Heart right ventricle (tissue), 16 donors: ENCODE measurements at regions not wholly inside any gene's neighbourhood (a gene's known extent, or its start where the extent isn't known, plus 50 kb on each side); places are given as distances from the start of the nearest gene placed in this dataset.

Experiments
- ATAC-seq, 8 donors: fragments of 200-7000 bp; cut with Tn5 transposase; one replicate each; pipeline ENCODE4 v1.9.1; 2020; ENCODE audit warnings: mild to moderate bottlenecking in 8 of 8, moderate library complexity in 8 of 8, moderate number of reproducible peaks in 1 of 8
- DNase-seq, 2 donors: peaks; one replicate each; pipeline ENCODE4 v3.0.0-alpha.2; 2020
- H3K27ac ChIP-seq, 10 donors: fragments of 200-600 bp; sonication (generic) in 2 of 10; one replicate each; pipeline versions ENCODE4 v1.5.0 to v1.8.0; 2020 to 2022; ENCODE audit warnings: mild to moderate bottlenecking in 3 of 10
- H3K27me3 ChIP-seq, 7 donors: fragments of 200-600 bp; one replicate each; pipeline ENCODE4 v1.8.0; 2021 to 2022; ENCODE audit warnings: mild to moderate bottlenecking in 2 of 7
- H3K36me3 ChIP-seq, 9 donors: fragments of 200-600 bp; sonication (generic) in 1 of 9; one replicate each; pipeline versions ENCODE4 v1.5.0 to v1.8.0; 2020 to 2022; ENCODE audit warnings: mild to moderate bottlenecking in 2 of 9
- H3K4me1 ChIP-seq, 9 donors: fragments of 200-600 bp; sonication (generic) in 1 of 9; one replicate each; pipeline versions ENCODE4 v1.5.0 to v1.8.0; 2020 to 2022; ENCODE audit warnings: mild to moderate bottlenecking in 4 of 9
- H3K4me3 ChIP-seq, 10 donors: fragments of 200-600 bp; sonication (generic) in 2 of 10; one replicate each; pipeline versions ENCODE4 v1.5.0 to v1.8.0; 2020 to 2022; ENCODE audit warnings: mild to moderate bottlenecking in 7 of 10, moderate library complexity in 2 of 10
- H3K9me3 ChIP-seq, 11 donors: fragments of 200-600 bp in 10 of 11; sonication (generic) in 2 of 11; one replicate each; pipeline versions ENCODE4 v1.5.0 to v1.8.0; 2013 to 2022; ENCODE audit warnings: mild to moderate bottlenecking in 2 of 11, control low read depth in 1 of 11, moderate library complexity in 1 of 11
- WGBS, 2 donors: extraction: QIAGEN DNeasy Blood & Tissue Kit; methylation state at CpG; one replicate each; pipeline ENCODE4 v1.1.7; 2013; ENCODE audit warnings: inconsistent platforms in 1 of 2; 5-methylcytosine and 5-hydroxymethylcytosine counted together
- intact Hi-C, 10 donors: fragments of 100-400 bp; cut with DNase I; formaldehyde crosslinking; loops; one replicate each; pipeline versions ENCODE4 v1.11.1 to v1.14.2; 2022
- TF ChIP-seq, protein P1 (sequence below), 9 donors: fragments of 200-600 bp; sonication (generic) in 2 of 9; IDR thresholded peaks; one replicate each; pipeline versions ENCODE4 v1.5.0 to v1.8.0; 2021 to 2022; ENCODE audit warnings: antibody characterized with exemption in 9 of 9, mild to moderate bottlenecking in 5 of 9, moderate library complexity in 1 of 9
- donor health status: Arrhythmogenic right ventricular cardiomyopathy.
- donor health status: ischemic (EF 13 %, LVEDD 7.1; RV severe dilation, severe dysfunction).
- donor health status: healthy with polysubstance abuse.
- donor health status: DM: no; HTN: yes; CAD: no.
- donor health status: DM: no; HTN: no; CAD: no.
- donor health status: ischemic (EF 25% LVEDD 6.9; RV normal size, moderate dysfunction).
- donor health status: ischemic (EF 25% LVEDD 5.7; RV mildly dilated, moderate dysfunction).
- donor health status: healthy.
- donor health status: DM: yes; HTN: yes; CAD: no.
- donor health status: Ischemic cardiomyopathy.
- donor health status: ischemic (EF 35%, LVEDD 5.7; RV mildly dilated, moderate dysfunction).
- donor health status: nonischemic (EF 11% LVEDD 7.7; RV severe dilation, severe dysfunction).
- donor health status: DM: yes; HTN: yes; CAD: no.
- donor health status: PGD.
- donor health status: ischemic (EF 29% LVEDD 5.4; RV normal size, mild dysfunction).
- donor health status: nonischemic (EF 23%, LVEDD 6.1; RV moderate dilation, normal function).

- DNase-seq (no peak), ATAC-seq (no peak)
- Histone ChIP-seq H3K4me1 (peaks cover 4 to 29% (median 13%) of the 10 kb centered on the region in 9 donors), H3K27me3 (no peaks in the 10 kb centered on the region), H3K9me3 (peaks cover 0 to 3% (median 0%) of the 10 kb centered on the region in 11 donors), H3K4me3 (no peak overlapping the region), H3K36me3 (no peaks in the 10 kb centered on the region), H3K27ac (no peak overlapping the region)
- intact Hi-C loops: no loop called here
- TF ChIP-seq, protein P1, sequence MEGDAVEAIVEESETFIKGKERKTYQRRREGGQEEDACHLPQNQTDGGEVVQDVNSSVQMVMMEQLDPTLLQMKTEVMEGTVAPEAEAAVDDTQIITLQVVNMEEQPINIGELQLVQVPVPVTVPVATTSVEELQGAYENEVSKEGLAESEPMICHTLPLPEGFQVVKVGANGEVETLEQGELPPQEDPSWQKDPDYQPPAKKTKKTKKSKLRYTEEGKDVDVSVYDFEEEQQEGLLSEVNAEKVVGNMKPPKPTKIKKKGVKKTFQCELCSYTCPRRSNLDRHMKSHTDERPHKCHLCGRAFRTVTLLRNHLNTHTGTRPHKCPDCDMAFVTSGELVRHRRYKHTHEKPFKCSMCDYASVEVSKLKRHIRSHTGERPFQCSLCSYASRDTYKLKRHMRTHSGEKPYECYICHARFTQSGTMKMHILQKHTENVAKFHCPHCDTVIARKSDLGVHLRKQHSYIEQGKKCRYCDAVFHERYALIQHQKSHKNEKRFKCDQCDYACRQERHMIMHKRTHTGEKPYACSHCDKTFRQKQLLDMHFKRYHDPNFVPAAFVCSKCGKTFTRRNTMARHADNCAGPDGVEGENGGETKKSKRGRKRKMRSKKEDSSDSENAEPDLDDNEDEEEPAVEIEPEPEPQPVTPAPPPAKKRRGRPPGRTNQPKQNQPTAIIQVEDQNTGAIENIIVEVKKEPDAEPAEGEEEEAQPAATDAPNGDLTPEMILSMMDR (IDR thresholded peaks at IDR 0.05): no peak
- 95 to 96% methylated on average over 4 of the region's 4 CpGs for WGBS, 2 donors
Measured at GRCh38 chr5:124921694-124922093, 175.3 kb upstream of the ZNF608 start.

- WGBS, 2 donors: 74 to 78% methylated on average over 6 of the region's 6 CpGs
- H3K4me3 ChIP-seq: no peak overlapping the region
- no peaks in the 10 kb centered on the region for H3K36me3 ChIP-seq
- H3K27me3 ChIP-seq: no peaks in the 10 kb centered on the region
- DNase-seq: no peak
- peaks cover 4 to 29% (median 13%) of the 10 kb centered on the region in 9 donors for H3K4me1 ChIP-seq
- no peak overlapping the region for H3K27ac ChIP-seq
- TF ChIP-seq, protein P1 (IDR thresholded peaks at IDR 0.05): no peak
- no peak for ATAC-seq
- H3K9me3 ChIP-seq: peaks cover 0 to 3% (median 0%) of the 10 kb centered on the region in 11 donors
- intact Hi-C loops: no loop called here
Measured at GRCh38 chr5:124922255-124922975, 176.0 kb upstream of the ZNF608 start.

DNA sequence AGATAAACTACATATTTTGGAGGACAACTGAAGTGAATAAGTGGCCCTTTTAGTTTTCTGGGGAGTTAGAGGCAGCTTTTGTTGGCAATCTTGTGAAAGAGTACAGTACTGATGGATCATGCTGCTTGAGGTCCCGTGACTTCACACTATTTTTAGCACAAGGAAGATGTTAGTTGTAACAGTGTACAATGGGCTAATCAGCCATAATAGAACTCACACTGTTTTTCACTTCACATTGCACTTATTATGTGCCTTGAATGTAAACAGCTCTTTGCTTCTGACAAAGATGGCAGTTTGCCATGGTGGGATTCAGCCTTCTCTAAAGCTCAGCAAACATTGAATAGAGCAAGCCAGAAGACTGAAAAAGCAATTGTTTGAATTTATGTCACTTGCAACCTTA, 176.7 kb upstream of the ZNF608 start:
- 3 to 9% methylated on average over 1 of the region's 1 CpG for WGBS, 2 donors
- TF ChIP-seq, protein P1 (IDR thresholded peaks at IDR 0.05): no peak
- Histone ChIP-seq H3K4me1 (peaks cover 4 to 29% (median 13%) of the 10 kb centered on the region in 9 donors), H3K27ac (no peak overlapping the region), H3K36me3 (no peaks in the 10 kb centered on the region), H3K4me3 (no peak overlapping the region), H3K9me3 (peaks cover 0 to 3% (median 0%) of the 10 kb centered on the region in 11 donors), H3K27me3 (no peaks in the 10 kb centered on the region)
- ATAC-seq (peak in 7 of 8 donors; percentile 34 to 84 (median 75)), DNase-seq (peak in 1 of 2 donors; percentile 10)
- intact Hi-C loops: no loop called here

- Histone ChIP-seq H3K36me3 (no peaks in the 10 kb centered on the region), H3K27me3 (no peaks in the 10 kb centered on the region), H3K4me3 (no peak overlapping the region), H3K9me3 (peaks cover 0 to 3% (median 0%) of the 10 kb centered on the region in 11 donors), H3K27ac (no peak overlapping the region), H3K4me1 (peaks cover 4 to 26% (median 13%) of the 10 kb centered on the region in 9 donors)
- intact Hi-C loops: no loop called here
- WGBS, 2 donors: 97 to 100% methylated on average over 1 of the region's 1 CpG
- TF ChIP-seq, protein P1 (IDR thresholded peaks at IDR 0.05): no peak
- no peak for ATAC-seq
- no peak for DNase-seq
Measured at GRCh38 chr5:124924729-124925128, 178.3 kb upstream of the ZNF608 start.
